GM23248 (cell line): ENCODE measurements at regions not wholly inside any gene's neighbourhood (a gene's known extent, or its start where the extent isn't known, plus 50 kb on each side); places are given as distances from the start of the nearest gene placed in this dataset.
"Not testable (repeated sequence)": the region's sequence is repeated elsewhere in the genome, so short reads cannot be mapped to it uniquely, and the experiment has no call there.

Experiments used
- DNase-seq: peaks from one replicate; pipeline ENCODE4 v3.0.0-alpha.2; 2015
- H2AFZ ChIP-seq: fragments of 200-600 bp; sonication (generic); 2 replicates; pipeline ENCODE4 v1.6.1; 2016; ENCODE audit warnings: antibody characterized with exemption
- H3F3A ChIP-seq: fragments of 200-600 bp; sonication (generic); 2 replicates; pipeline ENCODE4 v1.6.1; 2016; ENCODE audit warnings: mild to moderate bottlenecking, antibody characterized with exemption, mixed run types; ENCODE audit not compliant: insufficient read depth
- H3K27ac ChIP-seq: fragments of 200-600 bp; sonication (generic); 2 replicates; pipeline ENCODE4 v1.5.1; 2016; ENCODE audit warnings: mild to moderate bottlenecking
- H3K27me3 ChIP-seq: fragments of 200-600 bp; sonication (generic); replicated peaks from 2 replicates; pipeline ENCODE4 v1.6.1; 2016; ENCODE audit warnings: mild to moderate bottlenecking; ENCODE audit not compliant: insufficient read depth
- H3K36me3 ChIP-seq: fragments of 200-600 bp; sonication (generic); 2 replicates; pipeline ENCODE4 v1.6.1; 2016; ENCODE audit warnings: low read depth, mild to moderate bottlenecking
- H3K4me1 ChIP-seq: fragments of 200-600 bp; sonication (generic); 2 replicates; pipeline ENCODE4 v1.6.1; 2016; ENCODE audit warnings: mild to moderate bottlenecking; ENCODE audit not compliant: insufficient read depth
- H3K4me2 ChIP-seq: fragments of 200-600 bp; sonication (generic); one replicate; pipeline ENCODE4 v1.6.1; 2016; ENCODE audit warnings: mild to moderate bottlenecking; ENCODE audit not compliant: unreplicated experiment
- H3K4me3 ChIP-seq: fragments of 200-600 bp; sonication (generic); 2 replicates; pipeline ENCODE4 v1.5.1; 2016; ENCODE audit warnings: mild to moderate bottlenecking
- H3K79me2 ChIP-seq: fragments of 200-600 bp; sonication (generic); 2 replicates; pipeline ENCODE4 v1.6.1; 2016; ENCODE audit warnings: mild to moderate bottlenecking; ENCODE audit not compliant: insufficient read depth
- H3K9ac ChIP-seq: fragments of 200-600 bp; sonication (generic); 2 replicates; pipeline ENCODE4 v1.6.1; 2016; ENCODE audit warnings: mild to moderate bottlenecking
- H3K9me2 ChIP-seq: fragments of 200-600 bp; sonication (generic); 2 replicates; pipeline ENCODE4 v1.6.1; 2016; ENCODE audit warnings: mixed run types, mild to moderate bottlenecking, moderate library complexity; ENCODE audit not compliant: insufficient read depth
- H3K9me3 ChIP-seq: fragments of 200-600 bp; sonication (generic); one replicate; pipeline ENCODE4 v1.6.1; 2017; ENCODE audit warnings: low read depth
- H4K20me1 ChIP-seq: fragments of 200-600 bp; sonication (generic); 2 replicates; pipeline ENCODE4 v1.6.0; 2016; ENCODE audit not compliant: insufficient read depth
- EZH2 ChIP-seq: fragments of 200-600 bp; sonication (generic); IDR thresholded peaks from 2 replicates; pipeline ENCODE4 v1.6.1; 2018; ENCODE audit warnings: antibody characterized with exemption, mild to moderate bottlenecking; ENCODE audit not compliant: insufficient read depth, poor library complexity, severe bottlenecking
- EZH2phosphoT487 ChIP-seq: fragments of 200-600 bp; sonication (generic); IDR thresholded peaks from 2 replicates; pipeline ENCODE4 v1.6.1; 2018; ENCODE audit warnings: antibody characterized with exemption, moderate library complexity, mild to moderate bottlenecking, low read depth; ENCODE audit not compliant: insufficient read depth
- WGBS, 2 experiments: methylation state at CpG; one replicate each; pipeline ENCODE4 v1.1.6; 2015 to 2017; ENCODE audit warnings: low lambda C conversion rate in 2 of 2, low coverage in 1 of 2; ENCODE audit errors: missing lambda C conversion rate in 2 of 2; 5-methylcytosine and 5-hydroxymethylcytosine counted together
- in situ Hi-C: fragments of 300-500 bp; cut with MboI; formaldehyde crosslinking; loops from 2 replicates; pipeline ENCODE4 v1.15.0; 2020

GRCh38 chr10:21347043-21347784 is 178.3 kb downstream of the SKIDA1 start:
- Histone ChIP-seq H4K20me1 (no peaks in the 10 kb centered on the region), H3K9me2 (no peaks in the 10 kb centered on the region), H3K79me2 (no peaks in the 10 kb centered on the region), H3K36me3 (no peaks in the 10 kb centered on the region), H3K4me3 (no peak overlapping the region), H3K27ac (no peak overlapping the region), H3K4me1 (peaks cover 8% of the 10 kb centered on the region; the same call in 1 of the 2 replicates), H3K9me3 (no peaks in the 10 kb centered on the region), H3K27me3 (no peaks in the 10 kb centered on the region), H2AFZ (no peak overlapping the region), H3K9ac (no peak overlapping the region), H3F3A (peaks cover 15% of the 10 kb centered on the region; the same call in 1 of the 2 replicates), H3K4me2 (no peak overlapping the region)
- TF ChIP-seq EZH2 (no peak), EZH2phosphoT487 (no peak)
- in situ Hi-C loops, result no loop called here
- DNase-seq, result no peak
- 77 to 89% methylated on average over 7 of the region's 7 CpGs for WGBS, 2 experiments

- Histone ChIP-seq H3K9me3 (no peaks in the 10 kb centered on the region), H3K27ac (no peak overlapping the region), H3F3A (no peaks in the 10 kb centered on the region), H3K9ac (no peak overlapping the region), H3K36me3 (no peaks in the 10 kb centered on the region), H3K4me1 (no peaks in the 10 kb centered on the region), H3K9me2 (no peaks in the 10 kb centered on the region), H2AFZ (no peak overlapping the region), H3K4me3 (no peak overlapping the region), H4K20me1 (no peaks in the 10 kb centered on the region), H3K4me2 (no peak overlapping the region), H3K27me3 (no peaks in the 10 kb centered on the region), H3K79me2 (no peaks in the 10 kb centered on the region)
- WGBS, 2 experiments, result 82% methylated on average over 3 of the region's 3 CpGs
- no peak for DNase-seq
- TF ChIP-seq EZH2 (no peak), EZH2phosphoT487 (no peak)
- in situ Hi-C loops, result no loop called here
Measured at GRCh38 chr10:21343087-21343486, 182.4 kb downstream of the SKIDA1 start.

- H3K9ac ChIP-seq, H3K27ac ChIP-seq, H3K9me3 ChIP-seq, H3K9me2 ChIP-seq, H3K27me3 ChIP-seq, H3K79me2 ChIP-seq, H3K4me3 ChIP-seq, H4K20me1 ChIP-seq, H3F3A ChIP-seq, H3K36me3 ChIP-seq, H2AFZ ChIP-seq, in situ Hi-C loops, H3K4me1 ChIP-seq, H3K4me2 ChIP-seq, DNase-seq: not testable (repeated sequence)
- WGBS, 2 experiments, result 100% methylated on average over 1 of the region's 1 CpG
Measured at GRCh38 chr10:21342499-21342898, 183.0 kb downstream of the SKIDA1 start.

- Histone ChIP-seq H3K9ac (no peak overlapping the region), H2AFZ (no peak overlapping the region), H3K9me2 (no peaks in the 10 kb centered on the region), H3K4me2 (no peak overlapping the region), H3F3A (peaks cover 14% of the 10 kb centered on the region; the same call in 1 of the 2 replicates), H3K9me3 (no peaks in the 10 kb centered on the region), H4K20me1 (no peaks in the 10 kb centered on the region), H3K79me2 (no peaks in the 10 kb centered on the region), H3K4me1 (peaks cover 15% of the 10 kb centered on the region), H3K36me3 (no peaks in the 10 kb centered on the region), H3K27me3 (no peaks in the 10 kb centered on the region), H3K4me3 (no peak overlapping the region), H3K27ac (no peak overlapping the region)
- WGBS, 2 experiments, result 75 to 82% methylated on average over 3 of the region's 3 CpGs
- TF ChIP-seq EZH2, result no peak
- TF ChIP-seq EZH2phosphoT487, result no peak
- in situ Hi-C loops, result no loop called here
- DNase-seq, result no peak
Measured at GRCh38 chr10:21340331-21340730, 185.2 kb downstream of the SKIDA1 start.
